ENCODE measurements at regions not wholly inside any gene's neighbourhood (a gene's known extent, or its start where the extent isn't known, plus 50 kb on each side); places are given as distances from the start of the nearest gene placed in this dataset.

DNA sequence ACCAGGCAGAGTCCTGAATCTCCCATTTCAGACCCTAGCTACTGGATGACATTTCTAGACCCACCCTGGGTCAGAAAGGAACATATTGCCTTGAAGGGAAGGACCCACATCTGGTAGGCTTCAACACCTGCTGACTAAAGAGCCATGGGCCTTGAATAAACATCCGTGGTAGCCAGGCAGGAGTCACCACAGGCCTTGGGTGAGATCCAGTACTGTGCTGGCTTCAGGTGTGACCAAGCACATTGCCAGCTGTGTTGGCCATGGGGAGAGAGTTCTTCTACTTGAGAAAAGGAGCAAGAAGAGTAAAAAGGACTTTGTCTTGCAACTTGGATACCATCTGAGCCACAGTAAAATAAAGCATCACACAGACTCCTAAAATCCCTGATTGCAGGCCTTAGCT, 332.6 kb downstream of the SLC16A7 start:
- no peak for DNase-seq

DNA sequence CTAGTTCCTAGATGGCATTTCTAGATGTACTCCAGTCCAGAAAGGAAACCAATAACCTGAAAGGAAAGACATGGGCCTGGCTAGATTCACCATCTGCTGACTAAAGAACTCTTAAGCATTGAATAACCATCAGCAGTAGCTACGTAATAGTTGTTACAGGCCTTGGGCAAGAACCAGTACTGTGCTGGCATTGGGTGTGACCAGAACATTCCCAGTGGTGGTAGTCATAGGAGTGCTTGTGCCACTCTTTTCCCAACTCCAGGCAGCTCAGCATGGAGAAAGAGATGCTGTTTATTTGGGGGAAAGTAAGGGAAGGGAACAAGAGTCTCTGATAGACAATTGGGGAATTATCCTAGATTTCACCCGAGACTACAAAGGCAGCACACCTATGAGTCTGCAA, 333.3 kb downstream of the SLC16A7 start:
- no peak for DNase-seq

DNA sequence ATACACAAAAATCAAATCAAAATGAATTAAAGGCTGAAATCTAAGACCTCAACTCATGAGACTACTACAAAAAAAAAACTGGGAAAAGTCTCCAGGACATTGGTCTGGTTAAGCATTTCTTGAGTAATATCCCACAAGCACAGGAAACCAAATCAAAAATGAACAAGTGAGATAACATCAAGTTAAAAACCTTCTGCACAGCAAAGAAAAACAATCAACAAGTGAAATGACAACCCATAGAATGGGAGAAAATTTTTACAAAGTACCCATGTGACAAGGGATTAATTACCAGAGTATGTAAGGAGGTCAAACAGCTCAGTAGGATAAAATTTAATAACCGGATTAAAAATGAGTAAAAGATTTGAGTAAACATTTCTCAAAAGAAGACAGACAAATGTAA, 338.7 kb downstream of the SLC16A7 start:
- no peak for DNase-seq

DNA sequence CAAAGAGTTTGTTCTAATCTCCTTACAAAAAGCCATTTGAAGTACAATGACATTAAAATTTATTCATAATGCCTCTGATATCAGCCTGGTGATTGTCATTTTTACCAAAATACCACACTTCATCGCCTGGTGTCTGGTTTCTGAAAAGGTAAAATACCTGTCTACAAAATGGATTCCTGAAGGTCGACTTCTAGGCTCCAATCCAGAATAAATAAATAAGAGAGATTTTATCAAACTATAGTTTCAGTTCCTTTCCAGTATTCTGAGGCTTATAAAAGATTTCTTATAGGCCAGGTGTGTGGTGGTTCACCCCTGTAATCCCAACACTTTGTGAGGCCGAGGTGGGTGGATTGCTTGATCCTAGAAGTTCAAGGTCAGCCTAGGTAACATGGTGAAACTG, 340.7 kb downstream of the SLC16A7 start:
- DNase-seq, result no peak

DNA sequence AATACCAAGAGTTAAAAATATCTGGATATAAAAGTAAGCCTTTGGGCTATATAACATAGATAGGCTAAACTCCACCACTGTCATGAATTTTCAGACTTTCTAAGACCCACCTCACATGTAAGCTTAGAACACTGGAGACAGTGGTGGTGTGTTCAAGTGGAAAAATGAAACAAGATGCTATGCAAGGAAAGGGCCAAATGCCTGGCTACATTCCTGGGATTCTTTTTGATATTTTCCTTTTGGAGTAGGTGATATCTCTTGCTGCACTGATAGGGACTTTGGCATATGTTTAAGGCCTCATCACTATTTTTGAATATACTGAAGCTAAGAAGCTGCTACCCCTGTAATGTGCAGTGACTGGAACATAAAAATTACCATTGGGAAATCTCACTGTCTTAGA, 341.3 kb downstream of the SLC16A7 start:
- no peak for DNase-seq

DNA sequence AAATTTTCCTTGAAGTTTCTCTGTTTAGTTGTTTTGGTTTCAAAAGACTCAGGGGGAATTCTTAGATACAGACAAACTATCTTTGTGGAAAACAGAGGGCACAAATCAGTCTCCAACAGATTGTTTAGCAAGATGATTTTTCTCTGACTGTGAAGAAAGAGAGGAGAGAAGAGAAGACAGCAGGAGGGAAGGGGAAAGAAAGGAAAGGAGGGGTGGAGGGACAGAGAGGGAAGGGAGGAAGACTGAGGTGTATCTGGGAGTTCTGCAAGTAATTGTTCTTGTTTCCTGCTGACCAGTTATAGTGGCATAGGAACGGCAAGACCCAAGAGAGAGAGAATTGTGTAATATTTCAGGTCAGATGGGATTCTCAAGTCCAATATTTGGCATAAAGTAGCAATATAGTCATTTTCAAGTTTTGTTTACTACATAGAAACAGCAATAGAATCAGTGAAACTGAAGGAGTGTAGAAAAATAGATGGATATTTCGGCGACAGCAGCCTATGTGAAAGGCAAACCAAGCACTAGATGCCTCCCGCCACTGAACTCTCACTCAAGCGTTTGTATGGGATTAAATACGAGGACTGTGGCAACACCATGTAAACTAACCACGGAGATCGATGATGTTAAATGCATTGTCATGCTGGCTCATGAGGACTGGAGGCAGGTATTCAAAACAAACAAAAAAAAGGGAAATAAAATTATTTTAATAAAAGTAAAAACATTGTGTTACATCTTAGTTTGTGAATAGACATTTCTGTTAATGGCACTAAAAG, 342.5 kb downstream of the SLC16A7 start:
- no peak for DNase-seq

DNA sequence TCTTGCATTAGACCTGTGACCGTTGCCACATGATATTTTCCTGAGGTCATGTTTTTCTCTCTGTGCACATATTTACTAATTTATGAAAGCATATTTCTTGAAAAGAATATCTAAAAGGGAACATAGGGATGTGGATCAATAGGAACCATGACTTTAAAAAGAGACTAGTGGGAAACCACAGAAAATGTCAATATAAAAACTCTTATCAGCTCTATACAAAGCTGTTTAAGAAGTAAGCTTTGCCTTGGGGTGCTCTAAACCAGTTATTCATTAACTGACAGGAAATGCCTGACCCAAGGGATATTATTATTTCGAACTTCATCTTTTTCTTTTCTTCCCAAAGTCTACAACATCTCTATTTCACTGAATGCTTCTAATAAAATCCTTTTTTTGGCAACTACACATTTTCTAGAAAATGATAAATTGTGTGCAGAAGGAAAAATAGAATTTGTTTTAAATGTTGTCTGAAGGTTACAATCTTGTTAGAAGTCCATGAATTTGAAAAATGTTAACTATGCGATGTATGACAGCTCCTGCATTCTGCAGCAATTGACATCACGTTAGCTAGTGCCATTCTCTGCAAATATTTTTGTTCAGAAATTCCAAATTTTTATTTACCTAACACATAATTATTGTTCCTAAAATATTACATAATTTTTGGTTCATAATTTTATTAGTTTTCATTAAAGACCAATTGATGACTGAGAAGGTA, 345.0 kb downstream of the SLC16A7 start:
- DNase-seq, result no peak

DNA sequence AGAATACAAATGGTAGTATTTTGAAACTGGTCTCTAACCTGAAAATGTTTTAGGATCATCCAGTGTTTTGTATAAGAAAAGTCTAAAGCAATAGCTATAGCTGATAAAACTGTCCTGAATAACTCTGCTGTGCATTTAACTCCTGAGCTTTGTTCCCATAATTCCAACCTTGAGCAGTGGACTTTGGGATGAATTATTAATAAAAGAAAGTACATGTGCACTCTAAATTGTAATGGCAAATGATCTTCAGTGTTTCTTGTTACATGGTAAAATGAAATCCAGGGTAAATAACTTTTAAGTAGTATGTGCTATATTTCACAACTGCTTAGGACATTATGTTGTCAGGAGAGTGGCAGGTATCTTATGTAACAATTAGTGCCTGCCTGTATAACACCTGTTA, 345.6 kb downstream of the SLC16A7 start:
- no peak for DNase-seq

DNA sequence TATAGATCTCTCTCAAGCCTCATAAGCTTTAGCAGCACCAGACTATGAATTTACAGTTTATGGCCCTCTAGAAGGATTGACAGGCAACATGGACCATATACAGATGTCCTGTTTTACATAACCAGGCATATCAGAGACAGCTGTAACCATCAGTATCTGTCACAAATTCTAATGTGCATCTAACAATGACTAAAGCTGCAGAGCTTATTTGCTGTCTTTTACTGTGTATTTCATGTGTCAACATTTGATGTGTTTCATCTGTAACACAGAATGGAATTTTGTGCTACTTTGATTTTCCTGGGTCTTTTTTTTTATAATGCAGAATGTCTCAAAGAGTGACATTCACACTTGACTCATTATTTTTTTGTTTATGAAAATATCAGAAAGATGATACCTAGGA, 348.3 kb downstream of the SLC16A7 start:
- DNase-seq, result no peak

DNA sequence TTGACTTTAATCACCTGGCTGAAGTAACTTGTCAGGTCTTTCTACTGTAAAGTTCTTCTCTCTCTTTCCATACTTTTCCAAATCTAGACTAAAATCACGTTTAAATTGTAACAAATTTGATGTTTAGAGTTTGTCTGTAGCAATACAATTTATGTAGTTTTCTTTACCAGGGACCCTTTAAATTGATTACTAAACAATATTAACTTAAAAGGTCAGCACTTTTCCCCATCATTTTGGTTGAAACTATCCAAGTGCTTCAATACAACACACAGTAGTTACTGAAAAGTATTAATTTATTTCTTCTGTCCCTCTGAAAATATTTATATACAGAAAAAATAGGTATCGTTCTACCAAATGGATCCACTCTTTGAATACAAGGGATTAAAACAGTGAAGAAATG, 350.8 kb downstream of the SLC16A7 start:
- DNase-seq, result no peak

DNA sequence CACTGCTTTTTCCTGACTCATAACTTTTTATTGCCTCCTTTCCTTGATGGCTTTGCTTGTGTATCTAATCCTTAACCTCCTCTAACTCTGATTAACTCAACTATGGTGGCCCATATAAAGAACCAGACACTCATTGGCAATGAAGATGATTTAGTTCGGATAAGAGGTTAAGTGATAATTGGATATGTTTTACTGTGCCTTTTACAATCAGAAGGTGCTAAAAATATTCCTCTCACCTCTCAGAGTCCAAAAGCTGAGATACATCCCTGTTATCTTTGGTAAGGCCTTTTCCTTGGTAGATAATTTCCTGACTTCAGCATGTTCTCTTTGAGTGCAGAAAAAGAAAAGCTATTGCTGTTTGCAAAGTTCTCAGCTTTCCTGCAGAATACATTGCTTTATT, 367.7 kb downstream of the SLC16A7 start:
- no peak for DNase-seq

DNA sequence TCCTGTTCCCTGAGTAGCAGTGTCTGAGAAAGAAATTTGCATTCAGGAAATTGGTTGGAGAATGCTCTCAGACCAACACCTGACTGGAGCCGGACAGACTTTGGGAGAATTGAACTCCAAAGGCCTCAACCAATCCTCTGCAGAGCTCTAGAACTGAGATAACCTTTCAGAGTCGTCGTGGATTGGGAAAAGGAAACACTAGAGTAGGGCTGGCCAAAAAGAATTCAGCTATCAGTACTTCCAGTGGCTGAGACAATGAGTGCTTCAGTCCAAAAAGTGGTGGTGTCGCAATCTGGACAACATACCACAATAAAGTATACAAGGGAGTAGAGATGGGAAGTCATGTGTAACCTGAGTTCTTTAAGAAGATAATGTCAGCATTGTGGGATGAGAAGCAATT, 377.1 kb downstream of the SLC16A7 start:
- DNase-seq, result peak in 1 of 3 donors; percentile 81

DNA sequence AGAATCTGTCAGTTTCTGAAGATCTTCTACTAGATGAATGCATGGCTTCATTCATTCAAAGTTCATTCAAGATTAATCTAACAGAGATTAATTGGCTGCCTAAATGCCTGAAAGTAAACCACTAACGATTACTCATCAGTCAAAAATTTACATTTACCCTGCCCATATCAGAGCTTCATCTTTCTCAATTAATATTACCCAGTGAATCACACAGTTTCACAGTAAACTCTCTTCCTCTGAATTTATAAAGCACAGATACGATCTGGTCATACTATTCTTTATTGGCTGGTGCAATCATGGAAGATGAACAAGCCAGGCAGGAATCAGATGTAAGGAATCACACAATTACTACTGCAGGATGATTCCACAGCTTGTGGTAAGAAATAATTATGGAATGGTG, 377.7 kb downstream of the SLC16A7 start:
- peak in 1 of 3 donors; percentile 85 for DNase-seq

DNA sequence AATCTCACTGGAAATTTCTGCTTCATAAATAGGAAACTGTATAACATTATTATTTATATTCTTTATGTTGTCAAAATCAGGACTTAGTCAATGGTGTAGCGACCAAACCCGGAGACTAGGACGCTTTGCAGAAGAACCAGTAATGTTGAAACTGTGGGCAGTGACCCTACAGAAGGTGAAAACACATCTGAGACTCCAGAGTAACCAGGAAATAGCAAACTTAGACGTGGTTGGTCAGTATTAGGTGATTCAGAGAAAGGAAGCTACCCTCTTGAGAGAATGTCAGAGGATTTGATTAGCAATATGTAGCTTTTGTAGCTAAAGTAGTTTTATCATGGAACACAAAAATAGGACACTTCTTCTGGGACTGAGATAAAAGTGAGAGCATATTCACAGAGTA, 381.9 kb downstream of the SLC16A7 start:
- DNase-seq, result no peak

DNA sequence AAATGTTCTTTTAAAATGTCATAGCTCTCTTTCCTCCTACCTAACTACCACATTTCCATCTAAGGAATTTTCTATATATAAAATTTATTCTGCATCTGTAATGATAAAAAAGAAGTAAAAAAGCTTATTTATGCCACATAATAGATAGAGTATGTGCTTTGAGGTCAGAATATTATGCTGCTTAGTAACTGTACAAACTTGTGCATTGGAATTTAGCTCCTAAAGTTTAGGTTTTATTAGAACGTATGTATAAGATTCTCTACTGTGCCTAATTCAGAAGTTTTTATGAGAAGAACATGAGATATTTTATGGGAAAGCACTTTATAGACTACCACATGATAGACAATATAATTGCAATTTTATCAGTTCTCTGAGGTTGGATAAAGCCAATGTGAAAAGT, 384.6 kb downstream of the SLC16A7 start:
- peak in 1 of 3 donors; percentile 38 for DNase-seq

DNA sequence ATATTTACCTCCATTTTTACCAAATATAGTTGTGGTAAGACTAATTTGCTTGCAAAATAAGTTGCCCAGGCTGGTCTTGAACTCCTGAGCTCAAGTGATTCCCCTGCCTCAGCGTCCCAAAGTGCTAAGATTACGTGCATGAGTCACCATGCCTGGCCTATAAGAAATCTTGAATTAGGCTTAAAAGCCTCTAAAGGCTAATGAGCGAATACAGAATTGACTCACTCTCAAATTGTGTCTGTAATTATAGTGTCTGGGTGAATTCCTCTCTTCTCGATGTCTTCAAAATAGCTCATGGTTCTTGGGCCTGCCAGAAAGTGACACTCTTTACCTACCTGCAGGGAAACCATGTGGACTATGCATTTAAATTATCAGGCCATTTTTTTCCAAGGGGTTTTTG, 403.5 kb downstream of the SLC16A7 start:
- DNase-seq, result no peak

DNA sequence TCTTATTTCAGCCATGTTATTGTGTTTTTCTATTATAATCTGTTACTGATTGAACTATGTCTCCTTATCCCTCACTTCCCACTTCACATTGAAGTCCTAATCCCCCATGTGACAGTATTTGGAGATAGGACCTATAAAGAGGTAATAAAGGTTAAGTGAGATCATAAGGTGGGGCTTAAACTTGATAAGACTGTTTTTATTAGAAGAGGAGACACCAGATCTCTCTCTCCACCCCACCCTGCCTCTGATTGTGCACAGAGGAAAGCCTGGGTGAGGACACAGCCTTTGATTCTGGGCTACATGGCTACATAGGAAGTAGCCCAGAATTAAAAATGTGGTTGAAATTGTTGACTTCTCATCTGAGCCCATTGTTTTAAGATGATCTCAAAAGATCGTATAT, 414.7 kb downstream of the SLC16A7 start:
- no peak for DNase-seq

DNA sequence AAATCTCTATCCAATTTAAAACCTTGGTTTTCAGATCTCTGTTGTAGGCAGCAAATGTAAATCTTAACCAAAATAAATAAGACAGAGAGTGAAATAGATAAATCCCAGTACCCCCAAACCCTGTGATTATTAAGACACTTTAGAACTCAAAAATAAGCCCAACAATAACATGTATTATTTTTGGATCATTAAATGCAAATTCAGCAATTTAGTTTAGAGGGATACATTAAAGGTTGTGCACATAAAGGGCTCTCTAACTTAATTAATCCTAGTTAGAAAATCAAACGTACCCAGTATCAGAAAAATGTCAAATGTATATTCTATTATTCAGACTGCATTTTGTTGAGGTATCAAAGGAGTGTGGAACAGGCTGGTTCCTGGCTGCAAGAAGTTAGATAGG, 416.8 kb downstream of the SLC16A7 start:
- no peak for DNase-seq

DNA sequence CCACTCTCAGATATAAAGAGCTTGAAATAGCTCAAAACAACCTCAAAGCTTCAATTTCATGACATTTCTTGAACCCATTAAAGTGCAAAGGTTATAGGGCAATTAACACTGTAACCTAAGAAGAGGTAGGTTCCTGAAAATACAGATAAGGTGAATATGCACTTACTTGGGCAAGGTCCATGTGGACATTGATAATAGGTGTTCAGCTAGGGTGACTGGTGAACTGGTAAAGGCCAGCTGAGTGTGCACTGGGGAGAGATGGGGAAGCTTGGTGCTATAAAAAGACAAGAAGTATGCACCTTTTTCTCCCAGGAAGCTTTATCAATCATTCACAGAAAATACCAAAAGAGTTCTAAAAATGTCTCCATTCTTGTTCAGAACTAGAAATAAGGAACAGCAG, 418.6 kb downstream of the SLC16A7 start:
- no peak for DNase-seq

DNA sequence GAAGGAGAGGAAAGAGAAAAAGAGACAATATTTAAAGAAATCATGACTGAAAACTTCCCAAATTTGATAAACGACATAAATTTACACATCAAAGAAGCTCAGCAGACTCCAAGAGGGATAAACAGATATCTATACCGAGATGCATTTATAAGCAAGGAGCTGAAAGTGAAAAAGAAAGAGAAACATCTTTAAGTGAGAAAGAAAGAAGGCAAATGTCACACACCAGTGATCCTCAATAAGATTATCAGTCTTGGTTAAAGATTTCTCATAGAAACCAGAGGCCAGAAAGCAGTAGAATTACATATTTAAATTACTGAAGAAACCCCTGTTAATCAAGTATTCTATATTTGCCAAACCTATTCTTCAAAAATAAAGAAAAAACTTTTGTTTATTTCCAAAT, 424.2 kb downstream of the SLC16A7 start:
- no peak for DNase-seq

DNA sequence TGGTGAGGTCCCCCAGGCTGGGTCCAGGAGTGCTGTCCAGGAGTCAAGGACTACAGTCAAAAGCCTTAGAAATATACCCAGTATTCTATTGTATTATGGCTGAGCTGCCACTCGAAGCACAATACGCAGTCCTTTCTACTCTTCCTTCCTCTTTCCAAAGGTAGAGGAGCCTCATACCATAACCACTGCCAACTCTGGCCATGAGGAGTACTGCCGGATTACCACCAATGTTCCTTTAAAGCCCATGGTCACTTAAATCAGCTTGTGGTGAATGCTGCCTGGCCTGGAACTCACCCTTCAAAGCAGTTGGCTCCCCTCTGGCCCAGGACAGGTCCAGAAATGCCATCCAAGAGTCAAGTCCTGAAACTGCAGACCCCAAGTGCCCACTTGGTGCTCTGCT, 425.4 kb downstream of the SLC16A7 start:
- DNase-seq, result no peak

DNA sequence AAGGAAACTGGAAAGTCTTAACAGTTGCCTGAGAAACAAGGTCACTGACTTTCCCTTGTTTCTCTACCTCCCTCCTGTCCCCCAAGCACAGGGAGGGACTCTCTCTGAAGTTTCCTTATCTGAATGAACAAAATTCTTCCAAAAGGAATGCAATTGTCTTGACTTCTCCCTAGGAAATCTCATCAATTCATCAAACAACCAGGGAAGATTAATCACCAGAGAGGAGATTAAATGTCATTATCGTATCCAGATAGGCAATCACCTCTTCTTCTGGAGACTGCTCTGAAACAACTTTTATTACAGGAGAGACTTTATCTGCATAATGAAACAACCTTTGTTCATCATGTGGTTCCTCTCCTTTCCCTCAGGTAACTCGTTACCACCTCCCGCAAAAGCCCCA, 431.4 kb downstream of the SLC16A7 start:
- DNase-seq, result no peak

DNA sequence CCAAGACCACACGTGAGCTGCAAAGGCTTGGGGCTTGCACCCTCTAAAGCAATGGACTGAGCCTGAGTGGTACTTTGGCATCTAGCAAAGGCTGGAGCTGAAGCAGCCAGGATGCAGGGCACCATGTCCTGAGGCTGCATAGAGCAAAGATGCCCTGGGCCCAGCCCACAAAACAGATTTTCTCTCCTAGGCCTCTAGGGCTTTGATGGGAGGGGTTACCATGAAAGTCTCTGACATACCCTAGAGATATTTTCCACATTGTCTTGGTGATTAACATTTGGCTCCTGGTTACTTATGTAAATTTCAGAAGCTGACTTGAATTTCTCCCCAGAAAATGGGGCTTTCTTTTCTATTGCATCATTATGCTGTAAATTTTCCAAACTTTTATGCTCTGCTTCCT, 438.3 kb downstream of the SLC16A7 start:
- no peak for DNase-seq

DNA sequence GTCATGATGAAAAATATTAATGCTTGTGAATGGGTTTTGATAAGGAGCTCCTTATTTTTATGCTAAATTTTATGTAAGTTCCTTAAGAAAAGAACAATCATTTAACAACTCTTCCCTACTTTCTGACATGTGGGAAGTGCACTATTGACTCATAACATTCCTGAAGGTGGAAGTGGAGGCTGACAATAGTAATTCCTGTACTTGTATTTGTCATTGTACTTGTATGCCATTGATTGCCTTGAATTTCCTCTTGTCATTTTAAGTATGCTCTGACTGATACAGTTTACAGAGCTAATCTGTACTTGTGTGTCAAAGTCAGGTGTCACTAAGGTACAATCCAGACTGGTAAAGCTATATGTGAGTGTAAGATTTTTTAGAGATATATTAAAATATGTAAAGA, 440.0 kb downstream of the SLC16A7 start:
- DNase-seq, result peak in 1 of 3 donors; percentile 17
